Heart right ventricle (tissue), 16 donors: ENCODE measurements at regions not wholly inside any gene's neighbourhood (a gene's known extent, or its start where the extent isn't known, plus 50 kb on each side); places are given as distances from the start of the nearest gene placed in this dataset.

ENCODE experiments used
- ATAC-seq, 8 donors: fragments of 200-7000 bp; cut with Tn5 transposase; one replicate each; pipeline ENCODE4 v1.9.1; 2020; ENCODE audit warnings: mild to moderate bottlenecking in 8 of 8, moderate library complexity in 8 of 8, moderate number of reproducible peaks in 1 of 8
- DNase-seq, 2 donors: peaks; one replicate each; pipeline ENCODE4 v3.0.0-alpha.2; 2020
- H3K27ac ChIP-seq, 10 donors: fragments of 200-600 bp; sonication (generic) in 2 of 10; one replicate each; pipeline versions ENCODE4 v1.5.0 to v1.8.0; 2020 to 2022; ENCODE audit warnings: mild to moderate bottlenecking in 3 of 10
- H3K27me3 ChIP-seq, 7 donors: fragments of 200-600 bp; one replicate each; pipeline ENCODE4 v1.8.0; 2021 to 2022; ENCODE audit warnings: mild to moderate bottlenecking in 2 of 7
- H3K36me3 ChIP-seq, 9 donors: fragments of 200-600 bp; sonication (generic) in 1 of 9; one replicate each; pipeline versions ENCODE4 v1.5.0 to v1.8.0; 2020 to 2022; ENCODE audit warnings: mild to moderate bottlenecking in 2 of 9
- H3K4me1 ChIP-seq, 9 donors: fragments of 200-600 bp; sonication (generic) in 1 of 9; one replicate each; pipeline versions ENCODE4 v1.5.0 to v1.8.0; 2020 to 2022; ENCODE audit warnings: mild to moderate bottlenecking in 4 of 9
- H3K4me3 ChIP-seq, 10 donors: fragments of 200-600 bp; sonication (generic) in 2 of 10; one replicate each; pipeline versions ENCODE4 v1.5.0 to v1.8.0; 2020 to 2022; ENCODE audit warnings: mild to moderate bottlenecking in 7 of 10, moderate library complexity in 2 of 10
- H3K9me3 ChIP-seq, 11 donors: fragments of 200-600 bp in 10 of 11; sonication (generic) in 2 of 11; one replicate each; pipeline versions ENCODE4 v1.5.0 to v1.8.0; 2013 to 2022; ENCODE audit warnings: mild to moderate bottlenecking in 2 of 11, control low read depth in 1 of 11, moderate library complexity in 1 of 11
- WGBS, 2 donors: extraction: QIAGEN DNeasy Blood & Tissue Kit; methylation state at CpG; one replicate each; pipeline ENCODE4 v1.1.7; 2013; ENCODE audit warnings: inconsistent platforms in 1 of 2; 5-methylcytosine and 5-hydroxymethylcytosine counted together
- intact Hi-C, 10 donors: fragments of 100-400 bp; cut with DNase I; formaldehyde crosslinking; loops; one replicate each; pipeline versions ENCODE4 v1.11.1 to v1.14.2; 2022
- TF ChIP-seq, protein P1 (sequence below), 9 donors: fragments of 200-600 bp; sonication (generic) in 2 of 9; IDR thresholded peaks; one replicate each; pipeline versions ENCODE4 v1.5.0 to v1.8.0; 2021 to 2022; ENCODE audit warnings: antibody characterized with exemption in 9 of 9, mild to moderate bottlenecking in 5 of 9, moderate library complexity in 1 of 9
- donor health status: Arrhythmogenic right ventricular cardiomyopathy.
- donor health status: ischemic (EF 13 %, LVEDD 7.1; RV severe dilation, severe dysfunction).
- donor health status: healthy with polysubstance abuse.
- donor health status: DM: no; HTN: yes; CAD: no.
- donor health status: DM: no; HTN: no; CAD: no.
- donor health status: ischemic (EF 25% LVEDD 6.9; RV normal size, moderate dysfunction).
- donor health status: ischemic (EF 25% LVEDD 5.7; RV mildly dilated, moderate dysfunction).
- donor health status: healthy.
- donor health status: DM: yes; HTN: yes; CAD: no.
- donor health status: Ischemic cardiomyopathy.
- donor health status: ischemic (EF 35%, LVEDD 5.7; RV mildly dilated, moderate dysfunction).
- donor health status: nonischemic (EF 11% LVEDD 7.7; RV severe dilation, severe dysfunction).
- donor health status: DM: yes; HTN: yes; CAD: no.
- donor health status: PGD.
- donor health status: ischemic (EF 29% LVEDD 5.4; RV normal size, mild dysfunction).
- donor health status: nonischemic (EF 23%, LVEDD 6.1; RV moderate dilation, normal function).

GRCh38 chr12:62138527-62138926 lies 121.7 kb upstream of the USP15 start:
- DNase-seq: no peak
- Histone ChIP-seq H3K9me3 (no peaks in the 10 kb centered on the region), H3K36me3 (no peaks in the 10 kb centered on the region), H3K4me1 (no peaks in the 10 kb centered on the region), H3K4me3 (no peak overlapping the region), H3K27ac (no peak overlapping the region), H3K27me3 (no peaks in the 10 kb centered on the region)
- TF ChIP-seq, protein P1, sequence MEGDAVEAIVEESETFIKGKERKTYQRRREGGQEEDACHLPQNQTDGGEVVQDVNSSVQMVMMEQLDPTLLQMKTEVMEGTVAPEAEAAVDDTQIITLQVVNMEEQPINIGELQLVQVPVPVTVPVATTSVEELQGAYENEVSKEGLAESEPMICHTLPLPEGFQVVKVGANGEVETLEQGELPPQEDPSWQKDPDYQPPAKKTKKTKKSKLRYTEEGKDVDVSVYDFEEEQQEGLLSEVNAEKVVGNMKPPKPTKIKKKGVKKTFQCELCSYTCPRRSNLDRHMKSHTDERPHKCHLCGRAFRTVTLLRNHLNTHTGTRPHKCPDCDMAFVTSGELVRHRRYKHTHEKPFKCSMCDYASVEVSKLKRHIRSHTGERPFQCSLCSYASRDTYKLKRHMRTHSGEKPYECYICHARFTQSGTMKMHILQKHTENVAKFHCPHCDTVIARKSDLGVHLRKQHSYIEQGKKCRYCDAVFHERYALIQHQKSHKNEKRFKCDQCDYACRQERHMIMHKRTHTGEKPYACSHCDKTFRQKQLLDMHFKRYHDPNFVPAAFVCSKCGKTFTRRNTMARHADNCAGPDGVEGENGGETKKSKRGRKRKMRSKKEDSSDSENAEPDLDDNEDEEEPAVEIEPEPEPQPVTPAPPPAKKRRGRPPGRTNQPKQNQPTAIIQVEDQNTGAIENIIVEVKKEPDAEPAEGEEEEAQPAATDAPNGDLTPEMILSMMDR (IDR thresholded peaks at IDR 0.05): no peak
- ATAC-seq: no peak
- 61 to 65% methylated on average over 2 of the region's 2 CpGs for WGBS, 2 donors
- intact Hi-C loops: no loop called here

GRCh38 chr12:62146318-62146717 lies 113.9 kb upstream of the USP15 start:
- DNase-seq: no peak
- intact Hi-C loops: no loop called here
- 64 to 68% methylated on average over 3 of the region's 3 CpGs for WGBS, 2 donors
- TF ChIP-seq, protein P1 (IDR thresholded peaks at IDR 0.05): no peak
- H3K27ac ChIP-seq: no peak overlapping the region
- no peaks in the 10 kb centered on the region for H3K27me3 ChIP-seq
- no peak for ATAC-seq
- peaks cover 0 to 4% (median 0%) of the 10 kb centered on the region in 9 donors for H3K4me1 ChIP-seq
- no peak overlapping the region for H3K4me3 ChIP-seq
- H3K36me3 ChIP-seq: no peaks in the 10 kb centered on the region
- peaks cover 0 to 5% (median 0%) of the 10 kb centered on the region in 11 donors for H3K9me3 ChIP-seq

- H3K27me3 ChIP-seq: no peaks in the 10 kb centered on the region
- H3K36me3 ChIP-seq: no peaks in the 10 kb centered on the region
- no peaks in the 10 kb centered on the region for H3K9me3 ChIP-seq
- no peak for DNase-seq
- no peak overlapping the region for H3K4me3 ChIP-seq
- peaks cover 0 to 7% (median 0%) of the 10 kb centered on the region in 9 donors for H3K4me1 ChIP-seq
- no peak for ATAC-seq
- TF ChIP-seq, protein P1 (IDR thresholded peaks at IDR 0.05): no peak
- intact Hi-C loops: no loop called here
- H3K27ac ChIP-seq: no peak overlapping the region
Observed at GRCh38 chr12:62158013-62158412, 102.2 kb upstream of the USP15 start.

DNA sequence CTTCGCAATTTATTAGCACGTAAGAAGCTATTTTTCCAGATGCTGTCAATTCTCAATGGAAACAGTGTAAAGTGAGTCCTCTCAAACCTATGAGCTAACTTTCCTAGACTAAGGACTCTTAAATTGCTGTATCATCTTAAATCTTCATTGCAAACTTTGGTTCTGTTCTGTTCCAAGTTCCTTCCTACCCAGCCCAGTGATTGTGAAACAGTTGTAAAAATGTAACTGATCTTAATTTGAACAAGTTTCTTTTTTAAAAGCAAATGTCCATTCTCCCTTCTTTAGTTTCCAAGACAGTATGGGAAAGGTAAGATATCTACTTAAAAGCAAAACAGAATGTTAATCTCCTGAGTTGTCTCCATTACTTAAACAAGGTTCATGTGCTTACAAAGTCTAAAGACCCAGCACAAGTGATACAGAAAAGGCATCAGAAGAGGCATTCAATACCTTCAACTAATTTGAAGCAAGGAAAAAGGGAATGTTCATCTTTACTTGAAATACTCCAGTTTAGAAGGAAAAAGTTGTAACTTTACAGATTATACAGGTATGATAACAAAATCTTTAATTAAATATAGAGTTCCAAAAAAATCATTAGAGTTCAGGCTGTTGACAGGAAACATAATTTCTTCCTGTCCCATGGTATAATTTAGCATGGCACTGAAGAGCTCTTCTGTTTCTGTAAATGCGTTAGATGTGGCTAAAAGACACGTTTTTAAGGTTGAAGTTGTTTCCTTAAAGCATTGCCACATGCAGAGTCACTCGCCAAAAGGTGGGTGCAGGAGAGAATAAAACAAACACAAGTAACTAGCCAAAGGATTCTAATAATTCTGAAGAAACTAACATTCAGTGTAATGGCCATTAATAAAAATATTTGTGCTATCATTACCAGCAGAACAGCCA lies 101.5 kb upstream of the USP15 start:
- peaks cover 0 to 7% (median 0%) of the 10 kb centered on the region in 9 donors for H3K4me1 ChIP-seq
- no peak overlapping the region for H3K4me3 ChIP-seq
- intact Hi-C loops: no loop called here
- WGBS, 2 donors: 70 to 78% methylated on average over 5 of the region's 5 CpGs
- H3K27me3 ChIP-seq: no peaks in the 10 kb centered on the region
- no peaks in the 10 kb centered on the region for H3K36me3 ChIP-seq
- ATAC-seq (no peak), DNase-seq (no peak)
- H3K9me3 ChIP-seq: no peaks in the 10 kb centered on the region
- no peak overlapping the region for H3K27ac ChIP-seq
- TF ChIP-seq, protein P1 (IDR thresholded peaks at IDR 0.05): no peak
